MCF 10A (cell line): ENCODE measurements at regions not wholly inside any gene's neighbourhood (a gene's known extent, or its start where the extent isn't known, plus 50 kb on each side); places are given as distances from the start of the nearest gene placed in this dataset.

Source experiments
- BruUV-seq: library from RNA; stranded (reverse); fragments of 400-500 nt; replicated peaks from 2 replicates; lab custom pipeline; 2021; lab: Mats Ljungman, UMichigan
- CTCF ChIA-PET: fragments of 300-600 bp; sonication (Branson Sonifier 250); formaldehyde crosslinking; extraction: SDS; loops from one replicate; lab custom pipeline; 2021; ENCODE audit warnings: antibody characterized with exemption, inconsistent platforms; lab: Yijun Ruan, JAX
- POLR2A ChIA-PET: fragments of 300-600, 350-650 bp; sonication (Branson Sonifier 250); formaldehyde crosslinking; extraction: SDS; loops from one replicate; lab custom pipeline; 2020; ENCODE audit warnings: antibody characterized with exemption, inconsistent platforms; lab: Yijun Ruan, JAX
- DNase-seq: peaks from one replicate; pipeline ENCODE4 v3.0.0-alpha.2; 2018; ENCODE audit not compliant: unreplicated experiment
- H3K27ac Mint-ChIP-seq: one replicate; pipeline ENCODE4 v1.8.0; 2022; ENCODE audit warnings: mild to moderate bottlenecking, low read depth, mixed read lengths; ENCODE audit not compliant: unreplicated experiment
- H3K27me3 Mint-ChIP-seq: one replicate; pipeline ENCODE4 v1.8.0; 2022; ENCODE audit warnings: mixed read lengths; ENCODE audit not compliant: insufficient read depth, unreplicated experiment
- H3K36me3 Mint-ChIP-seq: one replicate; pipeline ENCODE4 v1.8.0; 2022; ENCODE audit warnings: mild to moderate bottlenecking, moderate library complexity, mixed read lengths; ENCODE audit not compliant: insufficient read depth, unreplicated experiment
- H3K4me1 Mint-ChIP-seq: one replicate; pipeline ENCODE4 v1.8.0; 2022; ENCODE audit warnings: mixed read lengths; ENCODE audit not compliant: insufficient read depth, unreplicated experiment
- H3K4me3 Mint-ChIP-seq: one replicate; pipeline ENCODE4 v1.8.0; 2022; ENCODE audit warnings: mild to moderate bottlenecking, moderate library complexity, mixed read lengths; ENCODE audit not compliant: unreplicated experiment
- H3K9me3 Mint-ChIP-seq: one replicate; pipeline ENCODE4 v1.8.0; 2022; ENCODE audit warnings: mixed read lengths; ENCODE audit not compliant: unreplicated experiment
- CTCF ChIP-seq: fragments of 200-600 bp; IDR thresholded peaks from one replicate; pipeline ENCODE4 v1.8.0; 2022; ENCODE audit warnings: antibody characterized with exemption, mild to moderate bottlenecking; ENCODE audit not compliant: unreplicated experiment
- intact Hi-C: fragments of 100-400 bp; cut with micrococcal nuclease; formaldehyde crosslinking; loops from 2 replicates; pipeline ENCODE4 v1.14.1; 2022

- ChIA-PET CTCF (interaction anchor here (0.6 to 3.9 kb wide), 43 partner anchors 8 to 759 kb away, joined by 3 to 66 read pairs (median 3); partner anchors contain the start of gene STAC), POLR2A (no interaction called here)
- H3K27me3 Mint-ChIP-seq: no peaks in the 10 kb centered on the region
- H3K36me3 Mint-ChIP-seq: no peaks in the 10 kb centered on the region
- no peaks in the 10 kb centered on the region for H3K4me1 Mint-ChIP-seq
- intact Hi-C loops: loop anchor here (1.0 to 10.0 kb wide), 5 partner anchors 121 to 745 kb away; no protein-coding TSS in a partner anchor
- H3K9me3 Mint-ChIP-seq: no peaks in the 10 kb centered on the region
- DNase-seq: peak; percentile 74
- no TSS peak for BruUV-seq
- no peak overlapping the region for H3K27ac Mint-ChIP-seq
- peak; percentile 87 for TF ChIP-seq CTCF
- H3K4me3 Mint-ChIP-seq: no peak overlapping the region
These were observed 256.0 kb upstream of the STAC start for GRCh38 chr3:36124118-36124796.

GRCh38 chr3:36132214-36132613 lies 248.1 kb upstream of the STAC start:
- no peak for DNase-seq
- H3K4me1 Mint-ChIP-seq: no peaks in the 10 kb centered on the region
- BruUV-seq: no TSS peak
- ChIA-PET CTCF (interaction anchor here (0.6 kb wide), 1 partner anchor 354 kb away, joined by 3 read pairs; no protein-coding TSS in a partner anchor), POLR2A (no interaction called here)
- H3K36me3 Mint-ChIP-seq: no peaks in the 10 kb centered on the region
- no peaks in the 10 kb centered on the region for H3K9me3 Mint-ChIP-seq
- no peak overlapping the region for H3K27ac Mint-ChIP-seq
- H3K27me3 Mint-ChIP-seq: no peaks in the 10 kb centered on the region
- intact Hi-C loops: no loop called here
- no peak for TF ChIP-seq CTCF
- H3K4me3 Mint-ChIP-seq: no peak overlapping the region

- Mint-ChIP-seq H3K36me3 (no peaks in the 10 kb centered on the region), H3K4me1 (no peaks in the 10 kb centered on the region), H3K27me3 (no peaks in the 10 kb centered on the region), H3K27ac (no peak overlapping the region), H3K4me3 (no peak overlapping the region), H3K9me3 (no peaks in the 10 kb centered on the region)
- POLR2A ChIA-PET: no interaction called here
- no peak for DNase-seq
- intact Hi-C loops: no loop called here
- CTCF ChIA-PET: no interaction called here
- TF ChIP-seq CTCF: no peak
- no TSS peak for BruUV-seq
These were observed 244.4 kb upstream of the STAC start for GRCh38 chr3:36135863-36136262.

GRCh38 chr3:36142746-36143145 lies 237.6 kb upstream of the STAC start:
- Mint-ChIP-seq H3K4me3 (no peak overlapping the region), H3K9me3 (no peaks in the 10 kb centered on the region), H3K4me1 (peaks cover 10% of the 10 kb centered on the region), H3K27ac (no peak overlapping the region), H3K27me3 (no peaks in the 10 kb centered on the region), H3K36me3 (no peaks in the 10 kb centered on the region)
- TF ChIP-seq CTCF: no peak
- intact Hi-C loops: no loop called here
- POLR2A ChIA-PET: no interaction called here
- BruUV-seq: no TSS peak
- CTCF ChIA-PET: interaction anchor here (0.7 to 0.9 kb wide), 2 partner anchors 8 to 668 kb away, joined by 3 read pairs; no protein-coding TSS in a partner anchor
- no peak for DNase-seq
